Cerebellar cortex (tissue), 1 donor: ENCODE measurements at regions not wholly inside any gene's neighbourhood (a gene's known extent, or its start where the extent isn't known, plus 50 kb on each side); places are given as distances from the start of the nearest gene placed in this dataset.

Source experiments
- DNase-seq: peaks from one replicate; pipeline ENCODE4 v3.0.0-alpha.2; 2015; ENCODE audit warnings: low spot score

- no peak for DNase-seq
Observed at GRCh38 chr6:164152611-164153010, 738.1 kb downstream of the QKI start.

DNA sequence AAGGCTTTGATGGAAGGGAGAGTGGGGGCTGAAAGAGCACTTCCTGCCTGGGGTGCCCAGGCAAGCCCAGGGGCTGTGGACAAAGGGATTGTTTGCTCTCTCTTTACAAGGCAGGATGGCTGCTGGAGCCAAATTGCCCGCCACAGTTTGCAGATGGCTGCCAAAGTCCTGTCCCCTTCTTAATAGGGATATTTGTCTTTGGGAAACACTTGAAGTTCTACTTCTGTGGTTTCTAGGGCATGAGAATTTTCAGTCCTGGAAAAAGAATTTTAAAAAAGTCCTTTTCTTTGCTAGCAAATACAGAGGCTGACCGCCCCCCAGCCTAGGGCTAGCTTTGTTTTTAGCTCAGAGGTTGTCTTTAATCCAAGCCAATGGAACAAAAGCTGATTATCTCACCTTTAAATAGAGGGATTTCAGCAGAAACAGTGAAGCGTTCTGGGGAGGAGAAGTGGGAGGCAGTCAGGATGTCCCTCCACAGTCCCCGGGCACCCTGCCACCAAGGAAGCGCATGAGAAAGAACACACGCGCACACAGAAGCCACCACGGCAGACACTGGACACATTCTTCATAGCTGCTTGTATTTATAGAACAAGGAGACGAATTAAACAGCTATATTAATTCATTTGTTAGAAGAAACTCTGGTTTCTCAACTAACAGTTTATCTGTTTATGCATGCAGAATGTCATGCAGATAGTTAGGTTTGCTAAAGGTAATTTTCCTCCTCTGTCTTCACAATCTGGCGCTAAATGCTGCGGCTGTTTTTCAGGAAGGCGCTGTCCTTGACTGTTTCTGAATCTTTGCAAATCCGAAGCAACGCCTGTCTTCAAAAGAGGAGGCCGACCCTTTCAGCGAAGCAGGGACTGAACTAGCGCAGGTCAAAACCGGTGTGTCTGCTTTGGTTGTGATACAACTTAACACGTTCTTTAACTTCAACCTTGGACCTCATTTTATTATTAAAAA, 736.9 kb downstream of the QKI start:
- peak; percentile 22 for DNase-seq

GRCh38 chr6:164150232-164150631, 735.7 kb downstream of the QKI start:
- no peak for DNase-seq

GRCh38 chr6:164148788-164149187, 734.3 kb downstream of the QKI start:
- no peak for DNase-seq

- DNase-seq = no peak
Observed at GRCh38 chr6:164144316-164144715, 729.8 kb downstream of the QKI start.

DNA sequence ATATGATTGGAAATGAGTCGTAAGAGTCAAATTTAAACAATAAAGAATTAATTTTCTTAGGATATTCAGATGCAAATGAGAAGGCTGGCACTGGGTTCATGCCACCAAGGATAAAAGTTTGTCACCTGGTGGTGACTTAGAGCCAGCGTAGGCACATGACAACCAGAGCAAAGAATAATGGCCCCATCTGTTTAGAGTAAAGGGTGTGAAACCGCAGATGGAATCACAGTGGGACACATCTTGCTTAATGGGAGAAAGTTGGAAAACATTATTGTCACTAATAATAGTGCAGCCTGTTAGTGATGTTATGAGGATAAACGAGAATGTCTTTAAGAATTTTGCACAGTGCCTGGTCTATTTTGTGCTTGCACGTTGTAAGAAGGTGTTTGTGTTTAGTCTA, 727.8 kb downstream of the QKI start:
- DNase-seq = peak; percentile 63

DNA sequence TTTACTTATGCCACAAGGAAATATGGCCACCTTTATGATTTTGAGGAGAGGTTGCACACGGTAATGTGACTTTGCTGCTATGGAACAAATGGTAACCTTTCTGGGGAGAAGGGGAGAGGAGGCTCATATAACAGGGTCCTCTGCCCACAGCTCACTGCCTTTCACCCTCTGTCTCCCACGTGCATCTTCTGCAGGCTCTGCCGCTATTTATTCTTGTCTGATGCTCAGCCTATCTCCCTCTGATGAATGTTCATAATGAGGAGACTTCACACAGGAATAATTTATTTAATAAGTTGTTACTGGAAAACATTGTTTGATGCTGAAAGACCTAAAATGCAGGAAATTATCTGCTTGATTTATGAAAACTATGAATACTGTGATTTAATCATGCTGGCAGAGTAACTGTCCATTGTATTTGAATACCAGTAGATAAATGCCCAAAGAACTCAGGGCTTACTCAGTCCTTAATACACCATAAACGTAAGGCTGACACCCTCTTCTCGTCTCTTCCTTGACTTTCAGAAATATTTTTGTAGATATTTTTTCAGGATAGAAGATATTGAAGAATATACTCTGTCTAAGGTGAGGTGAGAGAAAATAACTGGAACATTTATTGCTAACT, 721.1 kb downstream of the QKI start:
- no peak for DNase-seq

GRCh38 chr6:164133095-164133494, 718.6 kb downstream of the QKI start:
- DNase-seq = no peak

GRCh38 chr6:164130585-164130984, 716.1 kb downstream of the QKI start:
- DNase-seq = no peak

- DNase-seq = no peak
Observed at GRCh38 chr6:164130151-164130550, 715.6 kb downstream of the QKI start.

- no peak for DNase-seq
Observed at GRCh38 chr6:164129218-164129617, 714.7 kb downstream of the QKI start.

- no peak for DNase-seq
Observed at GRCh38 chr6:164128101-164128500, 713.6 kb downstream of the QKI start.

GRCh38 chr6:164124986-164125385, 710.5 kb downstream of the QKI start:
- no peak for DNase-seq

DNA sequence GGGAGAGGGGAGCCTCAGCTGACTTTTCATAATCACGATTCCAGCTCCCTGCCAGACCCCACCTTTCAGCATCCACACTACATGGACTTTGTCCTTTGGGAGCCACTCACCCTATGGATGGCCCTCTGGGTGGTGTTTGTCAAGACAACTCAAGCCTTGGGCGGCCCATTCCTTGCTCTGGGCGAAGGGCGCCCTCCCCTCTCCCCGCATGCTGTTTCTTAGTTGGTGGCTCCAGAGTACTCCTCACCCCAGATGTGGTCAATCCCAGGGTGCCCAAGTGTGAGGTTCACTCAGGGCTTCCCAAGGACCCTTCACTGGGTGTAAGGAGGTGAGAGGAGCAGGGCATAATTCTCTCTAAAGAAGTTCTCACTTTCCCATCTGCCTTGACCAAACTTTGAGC, 710.0 kb downstream of the QKI start:
- no peak for DNase-seq

DNA sequence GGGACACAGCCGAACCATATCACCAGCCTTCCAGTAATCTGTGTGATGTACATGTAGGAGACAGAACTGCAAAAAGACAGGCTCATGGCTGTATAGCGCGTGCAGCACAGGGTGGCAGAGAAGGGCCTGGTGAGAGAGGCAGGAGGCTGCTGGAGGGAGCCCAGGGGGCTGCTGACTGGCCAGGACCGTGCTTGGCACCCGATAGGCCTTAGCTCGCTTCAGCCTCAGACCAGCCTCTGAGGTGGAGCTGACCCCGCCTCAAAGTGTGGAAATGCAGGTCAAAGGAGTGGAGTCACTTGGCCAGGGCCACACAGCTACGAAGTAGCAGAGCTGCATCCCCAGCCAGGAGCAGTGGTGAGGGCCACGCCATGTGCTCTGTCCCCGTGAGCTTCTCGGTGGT, 707.6 kb downstream of the QKI start:
- DNase-seq = no peak

DNA sequence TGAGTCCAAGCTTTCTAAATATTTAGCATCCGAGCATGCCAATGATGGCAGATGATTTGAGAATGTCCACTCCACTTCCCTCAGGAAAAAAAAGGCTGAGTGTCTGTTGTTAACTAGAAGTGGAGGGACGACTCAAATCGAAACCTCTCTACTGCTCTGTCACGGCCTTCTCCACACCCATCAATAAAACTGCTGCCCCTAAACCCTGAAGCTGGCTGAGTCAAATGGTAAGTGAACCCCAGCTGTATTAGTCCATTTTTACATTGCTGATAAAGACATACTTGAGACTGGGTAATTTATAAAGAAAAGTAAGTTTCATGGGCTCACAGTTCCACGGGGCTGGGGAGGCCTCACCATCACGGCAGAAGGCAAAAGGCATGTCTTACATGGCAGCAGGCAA, 707.0 kb downstream of the QKI start:
- no peak for DNase-seq

DNA sequence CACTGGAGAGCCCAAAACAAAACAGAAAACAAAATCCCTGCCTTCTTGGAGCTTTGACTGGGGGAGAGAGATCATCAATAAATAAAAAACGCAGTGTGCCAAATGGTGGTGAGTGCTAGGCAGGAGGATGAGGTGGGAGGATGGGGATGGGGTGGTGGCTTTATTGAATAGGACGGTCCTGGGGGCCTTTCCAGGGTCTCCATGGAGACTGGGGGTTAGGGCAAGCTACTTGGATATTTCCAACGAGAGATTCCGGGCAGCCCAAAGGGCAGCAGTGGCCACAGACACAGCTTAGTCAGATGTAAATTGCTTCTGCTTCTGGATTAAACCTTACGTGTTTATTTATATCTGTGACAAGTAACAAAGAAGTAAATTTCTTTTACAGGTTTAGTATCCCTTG, 700.1 kb downstream of the QKI start:
- peak; percentile 15 for DNase-seq

DNA sequence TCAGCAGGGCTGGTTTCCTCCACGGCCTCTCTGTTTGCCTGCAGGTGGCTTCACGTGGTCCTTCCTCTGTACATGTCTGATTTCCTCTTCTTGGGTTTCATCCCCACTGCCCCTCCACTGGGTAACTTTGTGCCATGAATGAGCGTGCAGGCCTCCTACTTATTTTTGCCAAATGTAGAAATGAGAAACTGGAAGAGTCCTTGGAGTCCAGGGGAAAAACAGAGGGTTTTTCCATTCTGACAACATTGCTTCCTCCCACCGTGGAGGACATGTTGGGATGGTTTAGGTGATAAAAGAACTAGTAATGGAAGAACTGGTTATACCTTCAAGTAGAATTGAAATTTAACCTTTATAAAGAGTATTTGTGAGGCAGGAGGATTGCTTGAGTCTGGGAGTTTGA, 699.5 kb downstream of the QKI start:
- no peak for DNase-seq

- no peak for DNase-seq
Observed at GRCh38 chr6:164113637-164114036, 699.1 kb downstream of the QKI start.

DNA sequence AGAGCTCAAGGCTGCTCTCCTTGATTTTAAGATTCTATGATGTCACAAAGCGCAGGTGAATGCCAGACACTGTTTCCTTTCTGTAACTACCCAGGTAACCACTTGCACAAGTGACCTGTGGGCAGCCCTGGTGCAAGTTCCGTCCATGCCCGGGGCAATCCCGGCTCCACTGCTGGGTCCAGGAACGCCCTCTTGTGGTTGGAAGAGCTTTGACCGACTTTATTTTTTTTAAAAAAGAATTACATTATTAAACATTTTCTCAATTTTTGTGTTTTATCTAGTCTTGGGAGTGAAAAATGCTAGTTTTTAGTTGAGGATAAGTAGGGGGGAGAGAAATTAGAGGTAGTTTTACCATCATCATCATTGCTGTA, 695.2 kb downstream of the QKI start:
- DNase-seq = no peak

DNA sequence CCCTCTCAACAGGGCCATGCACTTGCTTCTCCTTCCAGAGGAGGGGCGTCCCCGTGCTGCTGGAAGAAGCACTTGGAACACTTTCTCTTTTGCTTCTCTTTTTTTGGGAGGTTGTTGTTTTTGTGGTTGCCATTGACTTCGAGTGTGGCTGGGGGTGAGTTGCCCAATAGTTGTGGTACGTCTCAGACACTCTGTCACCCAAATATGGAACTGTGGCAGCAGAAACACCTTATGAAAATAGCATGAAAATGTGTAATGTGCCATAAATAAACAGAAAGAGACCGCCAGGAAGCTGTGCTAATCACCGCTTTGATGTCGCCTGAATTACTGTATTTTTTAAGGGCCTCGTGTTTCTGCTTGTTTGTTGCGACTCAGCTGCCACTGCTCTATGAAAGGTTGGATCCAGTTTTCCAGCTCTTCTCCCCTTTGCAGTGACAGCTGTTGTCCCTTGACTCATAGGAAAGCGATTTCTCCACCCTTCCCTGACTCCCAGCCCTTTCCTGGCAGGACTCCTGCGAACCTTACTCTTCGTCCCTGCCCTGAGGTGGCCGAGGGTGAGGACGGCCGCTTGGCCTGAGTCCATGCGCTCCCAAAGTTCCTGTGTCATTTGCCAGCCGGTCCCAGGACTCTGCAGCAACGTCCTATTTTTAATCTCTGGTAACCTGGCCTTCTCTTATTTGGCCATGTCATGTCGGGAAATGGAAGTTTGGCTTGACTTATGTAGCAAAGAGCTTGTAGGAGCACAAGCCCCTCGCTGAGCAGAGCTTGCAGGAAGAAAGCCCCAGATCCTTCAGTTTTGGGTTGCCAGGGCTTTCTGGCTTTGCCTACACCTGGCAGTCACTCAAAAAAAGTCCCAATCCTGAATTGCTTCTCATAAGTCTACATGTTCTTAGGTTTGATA, 694.6 kb downstream of the QKI start:
- no peak for DNase-seq

- DNase-seq = no peak
Observed at GRCh38 chr6:164108092-164108491, 693.6 kb downstream of the QKI start.
